Neural cell (in vitro differentiated cells): ENCODE measurements at regions not wholly inside any gene's neighbourhood (a gene's known extent, or its start where the extent isn't known, plus 50 kb on each side); places are given as distances from the start of the nearest gene placed in this dataset.

ENCODE experiments used
- CTCF ChIP-seq: fragments of 450-650 bp; IDR thresholded peaks from 2 replicates; pipeline ENCODE4 v1.5.1; 2014; ENCODE audit warnings: antibody characterized with exemption, mild to moderate bottlenecking, moderate library complexity; ENCODE audit not compliant: poor library complexity, severe bottlenecking
- POLR2AphosphoS5 ChIP-seq: IDR thresholded peaks from 2 replicates; pipeline ENCODE4 v1.6.1; 2012
- TAF1 ChIP-seq: IDR thresholded peaks from 2 replicates; pipeline ENCODE4 v1.6.1; 2012; ENCODE audit warnings: low read depth

GRCh38 chr15:81922143-81922542 is 123.7 kb downstream of the MEX3B start:
- TF ChIP-seq CTCF (no peak), POLR2AphosphoS5 (no peak), TAF1 (no peak)
